Lower leg skin (tissue), 3 donors: ENCODE measurements at regions not wholly inside any gene's neighbourhood (a gene's known extent, or its start where the extent isn't known, plus 50 kb on each side); places are given as distances from the start of the nearest gene placed in this dataset.

Experiments
- CTCF ChIP-seq, 3 donors: fragments of 450-650 bp; IDR thresholded peaks; one replicate each; pipeline ENCODE4 v1.5.1; 2016; ENCODE audit warnings: antibody characterized with exemption in 3 of 3, mild to moderate bottlenecking in 3 of 3, moderate library complexity in 2 of 3
- POLR2A ChIP-seq, 2 donors: fragments of 450-650 bp; IDR thresholded peaks; one replicate each; pipeline ENCODE4 v1.6.1; 2016 to 2017; ENCODE audit warnings: antibody characterized with exemption in 2 of 2, mild to moderate bottlenecking in 1 of 2, moderate library complexity in 1 of 2

GRCh38 chr13:84431646-84432045 lies 549.4 kb upstream of the SLITRK1 start:
- TF ChIP-seq CTCF (IDR thresholded peaks at IDR 0.05) (no peak), POLR2A (IDR thresholded peaks at IDR 0.05) (no peak)
